ENCODE measurements at regions not wholly inside any gene's neighbourhood (a gene's known extent, or its start where the extent isn't known, plus 50 kb on each side); places are given as distances from the start of the nearest gene placed in this dataset.

- Mint-ChIP-seq H3K4me3 (no peak overlapping the region), H3K27ac (no peak overlapping the region), H3K36me3 (peaks cover 0 to 4% of the 10 kb centered on the region in 2 donors), H3K4me1 (no peaks in the 10 kb centered on the region), H3K27me3 (peaks cover 3 to 8% of the 10 kb centered on the region in 2 donors), H3K9me3 (peaks cover 4 to 22% (median 11%) of the 10 kb centered on the region in 8 donors)
- no peak for DNase-seq
- no peaks in the 10 kb centered on the region for H3K36me3 ChIP-seq (ENCODE audit: insufficient read depth, low read length)
- H3K9me3 ChIP-seq (ENCODE audit: control insufficient read depth in 1 of 2, low read length in 2 of 2) = no peaks in the 10 kb centered on the region
- H3K4me3 ChIP-seq (ENCODE audit: low read length in 2 of 2) = no peak overlapping the region
- ChIA-PET CTCF (ENCODE audit: partially characterized antibody) (interaction anchor here (0.7 kb wide), 1 partner anchor 600 kb away, joined by 3 read pairs; no protein-coding TSS in a partner anchor), POLR2A (ENCODE audit: partially characterized antibody) (no interaction called here)
- no peak overlapping the region for H3K27ac ChIP-seq (ENCODE audit: low read depth, low read length)
- H3K27me3 ChIP-seq (ENCODE audit: insufficient read depth, low read length) = no peaks in the 10 kb centered on the region
- H3K4me1 ChIP-seq (ENCODE audit: insufficient read depth, low read length) = no peaks in the 10 kb centered on the region
- intact Hi-C loops (cut with micrococcal nuclease) = no loop called here
Observed at GRCh38 chr17:33628500-33629346, 335.6 kb upstream of the ASIC2 start.

- Histone ChIP-seq H3K4me1 (ENCODE audit: insufficient read depth, low read length) (peaks cover 14% of the 10 kb centered on the region), H3K27ac (ENCODE audit: low read depth, low read length) (no peak overlapping the region), H3K27me3 (ENCODE audit: insufficient read depth, low read length) (no peaks in the 10 kb centered on the region), H3K4me3 (ENCODE audit: low read length in 2 of 2) (no peak overlapping the region), H3K36me3 (ENCODE audit: insufficient read depth, low read length) (no peaks in the 10 kb centered on the region), H3K9me3 (ENCODE audit: control insufficient read depth in 1 of 2, low read length in 2 of 2) (no peaks in the 10 kb centered on the region)
- H3K27ac Mint-ChIP-seq = no peak overlapping the region
- peaks cover 4 to 50% (median 27%) of the 10 kb centered on the region in 8 donors for H3K9me3 Mint-ChIP-seq
- no peak overlapping the region for H3K4me3 Mint-ChIP-seq
- POLR2A ChIA-PET (ENCODE audit: partially characterized antibody) = no interaction called here
- H3K36me3 Mint-ChIP-seq = peaks cover 0 to 4% of the 10 kb centered on the region in 2 donors
- intact Hi-C loops (cut with micrococcal nuclease) = no loop called here
- H3K4me1 Mint-ChIP-seq = peaks cover 0 to 20% (median 13%) of the 10 kb centered on the region in 4 donors
- H3K27me3 Mint-ChIP-seq = peaks cover 7 to 10% of the 10 kb centered on the region in 2 donors
- CTCF ChIA-PET (ENCODE audit: partially characterized antibody) = no interaction called here
- no peak for DNase-seq
Observed at GRCh38 chr17:33633446-33633845, 340.4 kb upstream of the ASIC2 start.

- peaks cover 2 to 5% of the 10 kb centered on the region in 2 donors for H3K27me3 Mint-ChIP-seq
- no peak overlapping the region for H3K27ac ChIP-seq (ENCODE audit: low read depth, low read length)
- peak overlapping the region in 2 of 8 donors; percentile 11 to 13 for H3K4me3 Mint-ChIP-seq
- H3K27ac Mint-ChIP-seq = peak overlapping the region in 3 of 7 donors; percentile 5 to 75 (median 54)
- H3K9me3 Mint-ChIP-seq = peaks cover 2 to 55% (median 31%) of the 10 kb centered on the region in 8 donors
- no peak for DNase-seq
- H3K4me1 Mint-ChIP-seq = peaks cover 0 to 24% (median 13%) of the 10 kb centered on the region in 4 donors
- intact Hi-C loops (cut with micrococcal nuclease) = no loop called here
- H3K36me3 Mint-ChIP-seq = no peaks in the 10 kb centered on the region
- POLR2A ChIA-PET (ENCODE audit: partially characterized antibody) = no interaction called here
- CTCF ChIA-PET (ENCODE audit: partially characterized antibody) = interaction anchor here (1.1 kb wide), 1 partner anchor 534 kb away, joined by 4 read pairs; no protein-coding TSS in a partner anchor
- H3K9me3 ChIP-seq (ENCODE audit: control insufficient read depth in 1 of 2, low read length in 2 of 2) = no peaks in the 10 kb centered on the region
- no peaks in the 10 kb centered on the region for H3K27me3 ChIP-seq (ENCODE audit: insufficient read depth, low read length)
- no peaks in the 10 kb centered on the region for H3K36me3 ChIP-seq (ENCODE audit: insufficient read depth, low read length)
- H3K4me1 ChIP-seq (ENCODE audit: insufficient read depth, low read length) = peaks cover 14% of the 10 kb centered on the region
- H3K4me3 ChIP-seq (ENCODE audit: low read length in 2 of 2) = no peak overlapping the region
Observed at GRCh38 chr17:33637534-33637933, 344.4 kb upstream of the ASIC2 start.

GRCh38 chr17:33639103-33639880 lies 346.2 kb upstream of the ASIC2 start:
- ChIA-PET CTCF (ENCODE audit: partially characterized antibody) (no interaction called here), POLR2A (ENCODE audit: partially characterized antibody) (no interaction called here)
- Histone ChIP-seq H3K27me3 (ENCODE audit: insufficient read depth, low read length) (no peaks in the 10 kb centered on the region), H3K36me3 (ENCODE audit: insufficient read depth, low read length) (no peaks in the 10 kb centered on the region), H3K4me1 (ENCODE audit: insufficient read depth, low read length) (peaks cover 14% of the 10 kb centered on the region), H3K27ac (ENCODE audit: low read depth, low read length) (no peak overlapping the region), H3K9me3 (ENCODE audit: control insufficient read depth in 1 of 2, low read length in 2 of 2) (no peaks in the 10 kb centered on the region), H3K4me3 (ENCODE audit: low read length in 2 of 2) (no peak overlapping the region)
- no peaks in the 10 kb centered on the region for H3K36me3 Mint-ChIP-seq
- H3K4me3 Mint-ChIP-seq = no peak overlapping the region
- DNase-seq = no peak
- H3K9me3 Mint-ChIP-seq = peaks cover 2 to 55% (median 31%) of the 10 kb centered on the region in 8 donors
- no peak overlapping the region for H3K27ac Mint-ChIP-seq
- H3K27me3 Mint-ChIP-seq = peaks cover 3 to 4% of the 10 kb centered on the region in 2 donors
- intact Hi-C loops (cut with micrococcal nuclease) = no loop called here
- peaks cover 0 to 24% (median 14%) of the 10 kb centered on the region in 4 donors for H3K4me1 Mint-ChIP-seq

GRCh38 chr17:33640629-33641028 lies 347.5 kb upstream of the ASIC2 start:
- POLR2A ChIA-PET (ENCODE audit: partially characterized antibody) = no interaction called here
- intact Hi-C loops (cut with micrococcal nuclease) = no loop called here
- no peaks in the 10 kb centered on the region for H3K36me3 ChIP-seq (ENCODE audit: insufficient read depth, low read length)
- no peaks in the 10 kb centered on the region for H3K9me3 ChIP-seq (ENCODE audit: control insufficient read depth in 1 of 2, low read length in 2 of 2)
- Mint-ChIP-seq H3K9me3 (peaks cover 1 to 51% (median 27%) of the 10 kb centered on the region in 8 donors), H3K36me3 (no peaks in the 10 kb centered on the region), H3K4me3 (no peak overlapping the region), H3K27ac (no peak overlapping the region), H3K27me3 (peaks cover 1 to 4% of the 10 kb centered on the region in 2 donors), H3K4me1 (peaks cover 0 to 24% (median 14%) of the 10 kb centered on the region in 4 donors)
- no peak overlapping the region for H3K4me3 ChIP-seq (ENCODE audit: low read length in 2 of 2)
- CTCF ChIA-PET (ENCODE audit: partially characterized antibody) = no interaction called here
- peaks cover 14% of the 10 kb centered on the region for H3K4me1 ChIP-seq (ENCODE audit: insufficient read depth, low read length)
- H3K27me3 ChIP-seq (ENCODE audit: insufficient read depth, low read length) = no peaks in the 10 kb centered on the region
- H3K27ac ChIP-seq (ENCODE audit: low read depth, low read length) = no peak overlapping the region
- DNase-seq = no peak

- Histone ChIP-seq H3K27ac (ENCODE audit: low read depth, low read length) (no peak overlapping the region), H3K4me1 (ENCODE audit: insufficient read depth, low read length) (peaks cover 11% of the 10 kb centered on the region), H3K27me3 (ENCODE audit: insufficient read depth, low read length) (no peaks in the 10 kb centered on the region), H3K36me3 (ENCODE audit: insufficient read depth, low read length) (no peaks in the 10 kb centered on the region), H3K9me3 (ENCODE audit: control insufficient read depth in 1 of 2, low read length in 2 of 2) (no peaks in the 10 kb centered on the region), H3K4me3 (ENCODE audit: low read length in 2 of 2) (no peak overlapping the region)
- ChIA-PET POLR2A (ENCODE audit: partially characterized antibody) (no interaction called here), CTCF (ENCODE audit: partially characterized antibody) (no interaction called here)
- no peak for DNase-seq
- peaks cover 7 to 9% of the 10 kb centered on the region in 2 donors for H3K27me3 Mint-ChIP-seq
- H3K27ac Mint-ChIP-seq = no peak overlapping the region
- peaks cover 3 to 42% (median 25%) of the 10 kb centered on the region in 8 donors for H3K9me3 Mint-ChIP-seq
- no peaks in the 10 kb centered on the region for H3K36me3 Mint-ChIP-seq
- no peak overlapping the region for H3K4me3 Mint-ChIP-seq
- intact Hi-C loops (cut with micrococcal nuclease) = no loop called here
- H3K4me1 Mint-ChIP-seq = peaks cover 0 to 17% (median 11%) of the 10 kb centered on the region in 4 donors
Observed at GRCh38 chr17:33642002-33642401, 348.9 kb upstream of the ASIC2 start.

- H3K27me3 ChIP-seq (ENCODE audit: insufficient read depth, low read length) = no peaks in the 10 kb centered on the region
- POLR2A ChIA-PET (ENCODE audit: partially characterized antibody) = no interaction called here
- Mint-ChIP-seq H3K9me3 (peaks cover 0 to 3% (median 0%) of the 10 kb centered on the region in 8 donors), H3K36me3 (no peaks in the 10 kb centered on the region), H3K4me3 (no peak overlapping the region), H3K4me1 (peaks cover 0 to 2% (median 0%) of the 10 kb centered on the region in 4 donors), H3K27ac (no peak overlapping the region), H3K27me3 (peaks cover 10 to 12% of the 10 kb centered on the region in 2 donors)
- no peaks in the 10 kb centered on the region for H3K36me3 ChIP-seq (ENCODE audit: insufficient read depth, low read length)
- no peak overlapping the region for H3K27ac ChIP-seq (ENCODE audit: low read depth, low read length)
- no peaks in the 10 kb centered on the region for H3K4me1 ChIP-seq (ENCODE audit: insufficient read depth, low read length)
- no peak overlapping the region for H3K4me3 ChIP-seq (ENCODE audit: low read length in 2 of 2)
- no peaks in the 10 kb centered on the region for H3K9me3 ChIP-seq (ENCODE audit: control insufficient read depth in 1 of 2, low read length in 2 of 2)
- intact Hi-C loops (cut with micrococcal nuclease) = no loop called here
- no peak for DNase-seq
- CTCF ChIA-PET (ENCODE audit: partially characterized antibody) = no interaction called here
Observed at GRCh38 chr17:33647956-33648355, 354.9 kb upstream of the ASIC2 start.

Data from CD4-positive, alpha-beta memory T cell (primary cell).